Putamen (tissue), 1 donor: ENCODE measurements at regions not wholly inside any gene's neighbourhood (a gene's known extent, or its start where the extent isn't known, plus 50 kb on each side); places are given as distances from the start of the nearest gene placed in this dataset.

ENCODE experiments used
- DNase-seq: peaks from one replicate; pipeline ENCODE4 v3.0.0-alpha.2; 2016; ENCODE audit warnings: low spot score

DNA sequence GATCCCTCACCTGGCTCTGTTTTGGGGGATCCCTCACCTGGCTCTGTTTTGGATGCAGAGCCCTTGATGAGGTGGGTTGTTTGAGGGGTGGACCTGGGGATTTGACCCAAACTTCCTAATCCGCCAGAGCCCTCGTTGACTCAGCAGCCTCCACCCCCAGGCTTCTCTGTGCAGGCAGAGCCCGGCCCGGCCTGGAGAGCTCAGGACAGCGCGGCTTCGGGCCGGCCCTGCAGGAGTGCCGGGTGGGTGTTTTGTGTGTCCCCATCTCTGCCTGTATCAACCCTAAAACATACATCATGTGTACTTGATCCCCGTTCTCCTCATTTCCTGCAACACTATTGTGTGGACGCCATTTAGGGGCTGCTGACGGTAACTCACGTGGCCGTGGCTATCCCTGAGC lies 124.2 kb downstream of the SIK1 start:
- no peak for DNase-seq

DNA sequence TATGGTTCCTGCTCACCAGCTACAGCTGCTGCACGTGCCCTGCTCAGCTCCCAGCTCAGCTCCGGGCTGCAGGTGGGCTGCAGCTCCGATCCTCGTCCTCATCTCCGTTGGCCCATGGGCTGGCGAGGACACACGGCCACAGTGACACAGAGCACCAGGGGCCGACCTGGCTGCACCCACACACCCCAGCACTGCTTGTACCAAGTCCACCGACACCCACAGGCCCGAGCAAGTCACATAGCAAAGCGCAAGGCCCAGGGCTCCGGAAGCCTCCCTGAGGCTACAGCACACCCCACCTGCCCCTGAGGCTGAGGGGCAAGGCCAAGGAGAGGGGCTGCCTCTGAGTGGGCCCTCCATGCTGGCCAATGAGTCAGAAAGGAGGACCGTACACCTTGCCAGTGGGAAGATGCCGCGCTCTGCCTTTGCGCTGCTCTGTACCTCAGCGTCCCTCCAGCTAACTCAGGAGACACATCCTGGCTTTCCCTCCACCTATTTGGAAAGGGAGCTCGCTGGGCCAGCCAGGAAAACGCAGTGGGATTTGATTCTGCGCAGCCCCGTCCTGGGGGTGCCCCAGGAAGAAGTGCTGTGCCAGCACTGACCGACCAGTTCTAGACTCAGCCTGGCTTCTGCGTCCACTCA lies 124.8 kb downstream of the SIK1 start:
- DNase-seq = no peak

DNA sequence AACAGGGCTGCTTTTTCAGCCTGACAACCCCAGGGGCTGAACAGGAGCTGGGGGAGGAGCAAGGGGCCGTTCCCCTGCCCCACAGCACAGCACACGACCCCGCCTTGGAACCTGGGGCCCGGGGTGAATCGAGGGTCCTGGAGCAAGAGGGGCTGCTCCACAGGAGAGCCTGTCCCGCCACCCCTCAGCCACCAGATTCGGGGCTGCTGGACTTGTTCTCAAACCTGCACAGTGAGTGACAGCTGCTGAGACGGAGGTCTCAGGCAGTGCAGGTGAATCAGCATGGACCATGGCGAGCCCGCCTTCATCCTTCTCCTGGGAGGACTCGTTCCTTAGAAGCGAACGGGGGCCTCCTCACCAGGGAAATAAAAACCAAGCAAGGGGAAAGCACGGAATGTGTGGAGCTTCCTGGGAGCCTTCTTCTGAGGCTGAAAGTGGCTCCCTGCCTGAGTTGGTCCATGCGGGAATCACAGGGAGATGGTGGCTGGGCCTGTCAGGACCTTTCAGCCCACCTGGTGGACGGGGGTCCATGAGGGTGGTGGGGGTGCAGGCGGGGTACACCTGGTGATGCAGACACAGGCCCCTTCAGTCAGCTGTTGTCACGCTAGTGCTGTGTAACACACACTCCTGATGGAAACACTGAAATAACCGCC lies 125.4 kb downstream of the SIK1 start:
- no peak for DNase-seq

DNA sequence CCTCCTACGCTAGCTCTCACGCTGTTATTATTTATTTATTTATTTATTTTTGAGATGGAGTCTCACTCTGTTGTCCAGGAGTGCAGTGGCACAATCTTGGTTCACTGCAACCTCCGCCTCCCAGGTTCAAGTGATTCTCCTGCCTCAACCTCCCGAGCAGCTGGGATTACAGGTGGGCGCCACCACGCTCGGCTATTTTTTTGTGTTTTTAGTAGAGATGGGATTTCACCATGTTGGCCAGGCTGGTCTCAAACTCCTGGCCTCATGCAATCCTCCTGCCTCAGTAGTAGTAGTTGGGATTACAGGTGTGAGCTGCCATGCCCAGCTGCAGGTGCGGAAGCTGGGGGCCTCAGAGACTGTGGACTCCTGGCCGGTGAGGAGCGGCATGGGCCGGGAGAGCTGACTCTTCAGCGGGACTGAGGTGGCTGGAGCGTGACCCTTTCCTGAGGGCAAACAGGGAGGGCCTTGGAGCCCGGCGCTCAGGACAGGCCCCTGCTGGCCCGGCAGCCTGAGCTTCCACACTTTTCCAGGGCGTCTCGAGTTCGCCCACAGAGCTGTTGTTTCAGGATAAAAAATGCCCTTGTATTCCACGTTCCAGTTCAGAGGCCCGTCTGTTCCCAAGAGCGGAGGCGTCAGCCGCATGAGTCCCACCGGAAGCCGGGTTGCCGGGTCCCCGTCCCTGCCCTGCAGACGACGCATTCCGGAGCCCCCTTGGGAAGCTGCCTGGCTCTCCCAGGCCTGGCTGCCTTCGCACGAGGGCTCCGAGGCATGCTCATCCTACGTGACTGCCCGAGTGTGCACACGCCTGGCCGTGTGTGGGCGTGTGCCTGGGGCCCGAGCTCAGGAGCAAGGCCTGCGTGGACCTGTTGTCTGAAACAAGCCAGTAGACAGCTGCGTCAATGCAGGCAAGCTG lies 126.2 kb downstream of the SIK1 start:
- DNase-seq = no peak

DNA sequence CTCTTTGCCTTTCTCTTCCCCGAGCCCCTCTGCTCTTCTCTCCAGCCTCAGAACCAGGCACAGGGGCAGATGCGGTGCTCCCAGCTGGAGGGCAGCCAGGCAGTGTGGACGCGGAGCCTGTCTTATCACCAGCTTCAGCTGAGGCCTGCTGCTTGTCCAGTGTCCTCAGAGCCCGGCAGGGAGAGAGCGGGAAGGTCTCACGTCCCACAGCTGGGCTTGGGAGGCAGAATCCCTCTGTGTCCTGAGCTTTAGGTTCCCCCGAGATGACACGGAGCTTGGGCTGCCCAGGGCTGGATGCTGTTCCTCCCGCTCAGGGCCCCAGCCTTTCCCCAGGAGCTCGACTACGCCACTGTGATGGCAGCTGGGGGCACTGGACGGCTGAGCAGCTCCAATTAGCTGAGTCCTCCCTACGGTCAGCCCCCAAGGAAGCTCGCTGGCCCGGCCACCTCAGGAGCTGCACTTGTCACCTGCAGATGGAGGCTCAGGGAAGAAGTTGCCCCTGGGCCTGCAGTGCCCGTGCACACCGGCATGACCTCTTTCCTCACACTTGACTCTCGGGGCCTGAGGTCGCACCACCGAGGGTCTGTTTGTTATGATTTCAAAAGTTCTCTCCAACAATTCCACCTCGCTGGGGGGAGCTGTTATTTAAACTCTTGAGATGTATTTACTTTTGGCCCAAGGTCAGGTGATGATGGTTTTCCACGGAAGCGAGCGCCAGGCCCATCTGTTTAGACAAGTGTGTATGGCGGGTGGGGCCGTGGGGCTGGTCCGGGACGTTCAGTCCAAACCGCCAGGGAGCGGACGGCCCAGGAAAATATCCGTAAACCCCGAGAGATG lies 127.3 kb downstream of the SIK1 start:
- no peak for DNase-seq

DNA sequence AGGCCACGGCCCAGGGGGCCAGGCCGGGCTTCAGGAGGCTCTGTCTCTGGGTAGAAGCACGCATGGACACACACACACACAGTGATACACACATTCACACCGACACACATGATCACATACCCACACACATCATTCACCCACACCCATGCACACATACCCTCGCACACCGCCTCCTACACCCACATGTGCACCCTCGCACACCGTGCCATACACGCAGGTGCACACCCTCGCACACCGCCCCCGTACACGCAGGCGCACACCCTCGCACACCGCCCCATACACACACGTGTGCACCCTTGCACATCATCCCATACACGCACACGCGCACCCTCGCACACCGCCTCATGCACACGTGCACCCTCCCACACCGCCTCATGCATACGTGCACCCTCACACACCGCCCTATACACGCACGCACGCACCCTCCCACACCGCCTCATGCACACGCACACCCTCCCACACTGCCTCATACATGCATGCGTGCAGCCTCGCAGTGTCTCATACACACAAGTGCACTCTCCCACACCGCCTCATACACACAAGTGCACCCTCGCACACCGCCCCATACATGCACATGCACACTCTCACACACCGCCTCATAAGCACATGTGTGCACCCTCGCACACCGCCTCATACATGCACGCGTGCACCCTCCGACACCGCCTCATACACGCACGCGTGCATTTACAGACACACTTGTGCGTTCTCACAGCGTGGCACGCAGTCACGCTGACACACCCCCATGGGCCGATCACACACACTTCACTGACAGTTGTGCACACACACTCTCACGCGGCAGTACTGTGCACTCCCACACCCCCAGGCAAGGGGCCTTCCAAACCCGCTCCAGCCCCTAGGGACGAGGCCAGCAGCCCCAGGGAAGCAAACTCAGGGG lies 128.1 kb downstream of the SIK1 start:
- DNase-seq = no peak

DNA sequence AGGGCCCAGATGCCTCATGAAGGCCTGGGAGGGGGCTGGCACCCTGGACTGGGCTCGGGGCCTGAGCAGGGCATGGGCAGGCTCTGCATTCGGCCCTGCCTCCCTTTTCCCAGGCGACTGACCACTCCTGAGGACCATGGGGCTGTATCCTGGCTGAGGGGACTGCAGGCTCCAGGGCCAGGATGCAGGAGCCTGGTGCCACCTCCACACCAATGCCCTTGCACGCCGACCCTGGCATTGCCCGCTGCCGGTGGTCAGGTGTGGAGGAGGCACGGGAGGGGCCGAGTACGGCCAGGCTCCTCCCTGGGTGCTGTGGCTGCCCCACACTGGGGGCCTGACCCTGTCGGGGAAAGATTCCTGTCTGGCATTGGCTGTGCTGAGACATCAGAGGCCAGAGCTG lies 128.9 kb downstream of the SIK1 start:
- no peak for DNase-seq

DNA sequence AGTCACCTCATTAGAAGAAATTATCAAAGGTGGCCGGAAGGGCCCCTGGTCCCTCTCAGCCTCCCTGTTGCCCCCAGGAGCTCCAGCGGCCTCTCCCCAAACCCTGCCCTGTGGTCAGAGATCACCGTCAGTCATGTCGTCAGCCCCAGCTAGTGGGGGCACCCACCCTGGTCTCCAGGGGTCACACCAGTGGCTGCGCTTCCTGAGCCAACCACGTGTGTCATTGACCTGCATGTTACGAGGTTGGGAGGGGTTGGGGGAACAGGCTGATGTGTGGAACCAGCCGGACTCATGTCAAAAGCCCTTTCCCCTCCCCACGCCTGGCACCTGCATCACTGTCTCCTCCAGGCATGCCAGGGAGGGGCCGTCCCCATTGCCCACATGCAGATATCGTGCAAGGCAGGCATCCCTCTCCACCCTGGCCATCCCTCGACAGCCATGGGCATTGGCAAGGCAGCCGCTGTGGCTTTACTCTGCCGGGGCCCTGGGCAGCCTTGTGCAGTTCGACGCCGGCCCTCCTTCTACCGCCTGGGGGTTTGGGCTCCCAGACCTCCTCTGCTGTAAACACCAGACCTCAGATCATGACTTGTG lies 128.7 kb downstream of the CRYAA start:
- DNase-seq = no peak

DNA sequence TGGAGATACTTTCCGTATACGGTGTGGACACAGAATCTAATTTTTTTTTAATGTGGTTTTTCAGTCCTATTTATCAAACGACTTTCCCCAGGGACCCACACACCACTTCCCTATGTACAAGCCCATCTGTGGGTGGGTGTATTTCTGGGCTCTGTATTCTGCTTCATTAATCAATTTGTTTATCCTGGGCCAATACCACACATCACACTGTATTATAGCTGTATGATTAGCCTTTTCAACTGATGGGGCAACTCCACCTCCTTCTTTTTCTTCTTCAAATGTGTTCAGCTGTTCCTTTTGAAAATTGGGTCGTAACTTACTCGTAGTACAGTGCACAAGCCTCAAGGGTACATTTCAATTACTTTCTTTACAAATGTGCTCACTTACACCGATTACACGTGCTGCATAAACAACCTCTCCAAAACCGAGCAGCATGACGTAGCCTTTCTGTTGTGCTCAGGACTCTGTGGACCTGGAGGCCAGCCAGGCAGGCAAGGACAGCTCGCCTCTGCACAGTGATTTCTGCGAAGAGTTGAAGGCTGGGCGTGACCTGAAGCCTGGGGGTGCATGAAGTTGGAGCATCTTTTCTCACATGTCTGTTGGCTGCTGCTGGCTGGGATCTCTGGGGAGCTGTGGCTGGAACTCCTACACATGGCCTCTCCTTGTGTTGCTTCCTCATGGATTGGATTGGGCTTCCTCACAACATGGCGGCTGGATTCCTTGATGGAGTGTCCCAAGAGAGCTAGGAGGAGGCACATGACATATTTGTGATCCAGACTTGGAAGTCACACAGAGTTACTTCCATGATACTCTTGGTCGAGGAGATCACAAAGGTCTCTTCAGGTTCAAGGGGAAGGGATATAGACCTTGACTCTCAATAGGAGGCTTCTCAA lies 126.5 kb downstream of the CRYAA start:
- DNase-seq = no peak

DNA sequence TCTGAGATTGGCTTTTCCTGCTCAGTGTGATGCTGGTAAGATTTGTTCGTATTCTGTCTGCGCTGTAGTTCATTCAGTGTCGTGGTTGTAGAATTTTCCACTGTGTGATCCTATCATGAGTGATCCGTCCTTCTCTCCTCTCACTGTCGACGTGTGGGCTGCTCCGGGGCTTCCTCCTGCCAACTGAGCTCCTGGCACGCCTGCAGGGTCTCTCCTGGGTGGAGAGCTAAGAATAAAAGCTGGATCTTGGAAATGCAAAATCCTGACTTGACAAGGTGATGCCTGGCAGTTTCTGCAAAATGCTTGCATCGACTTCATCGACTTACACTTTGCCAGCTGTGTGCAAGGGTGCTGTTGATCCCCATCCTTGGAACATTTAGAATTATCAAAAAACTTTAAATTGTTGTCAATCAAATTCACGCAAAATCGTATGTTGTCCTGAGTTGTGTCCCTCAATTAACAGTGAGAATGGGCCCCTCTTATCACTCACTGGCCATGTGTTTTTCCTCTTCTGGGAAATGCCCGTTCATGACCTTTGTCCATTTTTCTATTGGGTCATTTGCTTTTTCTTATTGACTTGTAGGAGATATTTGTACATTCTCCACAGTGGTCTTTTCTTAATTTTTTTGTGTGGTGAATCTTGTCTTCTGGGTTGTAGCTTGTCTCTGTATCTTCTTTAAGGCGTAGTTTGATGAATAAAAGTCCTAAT lies 125.5 kb downstream of the CRYAA start:
- DNase-seq = peak; percentile 55

DNA sequence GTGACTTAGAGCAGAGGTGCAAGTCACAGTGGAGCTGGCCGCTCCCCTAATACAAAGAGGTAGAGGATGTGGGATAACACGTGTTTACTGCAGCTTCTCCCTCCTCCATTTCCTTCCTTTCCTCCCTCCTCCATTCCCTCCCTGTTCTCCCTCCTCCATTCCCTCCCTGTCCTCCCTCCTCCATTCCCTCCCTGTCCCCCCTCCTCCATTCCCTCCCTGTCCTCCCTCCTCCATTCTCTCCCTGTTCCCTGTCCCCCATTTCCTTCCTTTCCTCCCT lies 124.0 kb downstream of the CRYAA start:
- no peak for DNase-seq

DNA sequence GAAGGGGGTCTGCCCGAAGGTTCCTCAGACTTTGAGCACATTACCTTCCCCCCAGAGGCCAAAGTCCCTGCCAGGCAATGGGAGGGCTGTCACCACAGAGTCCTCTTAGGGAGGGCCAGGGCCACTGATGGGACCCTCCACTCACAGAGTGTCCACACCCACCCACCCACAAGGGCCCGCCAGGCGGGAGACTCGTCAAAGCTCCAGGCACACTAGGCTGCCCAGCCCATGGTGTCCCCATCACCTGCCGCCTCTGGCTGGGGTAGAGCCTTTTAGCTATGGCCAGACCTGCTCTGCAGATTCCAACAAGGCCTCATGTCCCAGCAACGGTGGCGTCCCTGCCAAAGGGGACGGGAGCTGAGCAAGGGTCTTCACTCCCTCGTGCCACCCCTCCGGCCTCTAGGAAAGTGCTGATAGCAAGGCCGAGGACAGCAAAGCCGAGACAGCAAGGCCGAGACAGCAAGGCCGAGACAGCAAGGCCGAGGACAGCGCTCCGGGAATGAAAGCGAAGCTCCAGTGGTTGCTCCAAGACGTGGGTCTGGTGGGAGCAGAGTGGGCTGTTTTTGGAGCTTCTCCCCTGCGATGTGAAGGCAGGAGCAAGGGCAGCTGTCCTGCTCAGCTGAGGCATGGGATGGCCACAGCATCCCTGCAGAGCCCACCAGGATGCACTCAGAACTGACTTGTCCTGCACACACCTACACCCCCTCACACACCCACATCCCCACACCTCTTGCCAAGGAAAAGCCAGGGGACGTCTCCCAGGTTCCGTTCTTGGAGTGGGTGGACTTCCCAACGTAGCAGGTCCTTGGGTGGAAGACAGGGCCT lies 123.4 kb downstream of the CRYAA start:
- DNase-seq = no peak

DNA sequence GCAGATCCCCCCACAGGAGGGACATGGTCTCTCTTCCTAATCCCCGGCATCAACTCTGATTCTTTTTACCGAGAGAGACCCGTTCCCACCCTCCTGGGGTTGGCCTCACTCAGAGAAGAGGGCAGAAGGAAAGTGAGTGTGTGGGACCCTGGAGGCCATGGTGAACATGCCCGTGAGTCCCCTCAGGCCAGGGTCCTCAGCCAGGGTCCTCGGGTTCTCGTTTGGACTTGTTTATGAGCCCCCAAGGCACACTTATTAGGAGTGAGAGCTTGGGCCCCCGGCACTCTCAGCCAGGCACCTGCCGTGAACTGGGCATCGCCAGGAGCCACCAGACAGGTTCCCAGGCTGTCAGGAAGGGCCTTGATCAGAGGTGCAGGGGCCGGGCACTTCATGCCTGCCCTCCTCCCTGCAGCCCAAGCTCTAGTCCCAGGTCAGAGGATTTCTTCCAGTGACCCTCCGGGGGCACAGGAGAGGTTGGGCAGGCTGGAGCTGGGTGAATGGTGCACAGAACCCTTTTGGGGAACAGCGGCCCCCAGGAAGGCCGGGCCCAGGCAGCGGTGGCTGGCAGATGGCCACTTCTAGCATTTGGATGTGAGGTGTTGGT lies 122.6 kb downstream of the CRYAA start:
- no peak for DNase-seq

DNA sequence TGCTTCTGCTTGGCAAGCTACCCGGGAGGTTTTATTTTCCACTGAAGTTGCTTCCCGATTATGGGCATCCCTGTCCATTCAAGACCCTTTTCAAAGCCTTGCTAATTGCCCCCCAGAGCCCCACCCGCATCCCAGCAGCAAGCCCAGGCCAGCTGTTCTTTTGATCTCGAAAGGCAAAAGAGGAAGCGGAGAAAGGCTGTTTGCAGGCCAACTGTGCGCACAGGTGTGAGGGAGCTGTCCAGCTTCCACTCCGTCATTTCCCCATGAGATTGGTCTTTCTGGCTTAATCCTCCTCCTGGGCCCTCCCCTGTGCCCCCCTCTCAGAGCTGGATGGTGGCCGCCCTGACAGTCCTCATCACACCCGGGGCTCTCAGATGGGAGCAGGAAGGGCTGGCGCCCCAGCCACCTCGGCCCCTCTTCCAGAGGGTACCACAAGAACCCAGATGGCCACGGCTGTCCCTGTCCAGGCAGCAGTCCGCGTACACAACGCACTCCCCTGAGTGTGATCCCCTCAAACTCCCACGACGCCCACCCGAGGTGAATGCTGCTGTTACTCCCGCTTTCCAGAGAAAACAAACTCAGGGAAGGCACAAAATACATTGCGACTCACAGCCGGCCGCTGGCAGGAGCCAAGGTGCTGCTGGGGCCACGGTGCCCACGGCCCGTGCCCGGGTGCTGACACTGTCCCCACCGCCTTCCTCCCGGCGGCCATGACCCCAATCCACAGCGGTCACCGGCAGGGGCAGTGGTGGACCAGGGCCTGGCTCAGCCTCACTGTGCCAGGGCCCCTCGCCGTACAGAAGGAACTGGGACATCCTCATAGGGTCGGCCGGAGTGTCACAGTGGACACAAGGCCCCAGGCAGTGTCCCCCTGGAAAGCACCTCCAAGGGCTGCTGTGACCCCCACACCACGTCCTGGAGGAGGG lies 121.9 kb downstream of the CRYAA start:
- DNase-seq = no peak

DNA sequence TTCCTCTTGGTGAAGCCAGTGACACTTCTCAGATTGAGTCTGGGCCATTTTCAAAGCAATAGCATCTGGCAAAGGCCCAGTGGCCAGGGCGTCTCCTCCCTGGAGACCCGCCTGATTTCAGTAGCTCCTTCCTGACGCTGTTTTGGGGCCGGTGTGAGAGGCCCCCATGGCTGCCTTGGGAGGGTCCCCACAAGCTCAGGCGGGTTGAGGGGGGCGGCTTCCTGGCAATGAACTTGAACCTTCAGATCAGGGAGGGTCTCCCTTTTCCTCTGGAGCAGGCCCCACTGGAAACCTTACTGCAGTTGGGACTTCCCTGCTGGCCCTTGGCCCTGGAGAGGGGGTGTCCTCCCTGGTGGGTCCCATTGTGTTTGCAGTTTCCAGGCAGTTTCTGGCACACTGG lies 121.2 kb downstream of the CRYAA start:
- no peak for DNase-seq

DNA sequence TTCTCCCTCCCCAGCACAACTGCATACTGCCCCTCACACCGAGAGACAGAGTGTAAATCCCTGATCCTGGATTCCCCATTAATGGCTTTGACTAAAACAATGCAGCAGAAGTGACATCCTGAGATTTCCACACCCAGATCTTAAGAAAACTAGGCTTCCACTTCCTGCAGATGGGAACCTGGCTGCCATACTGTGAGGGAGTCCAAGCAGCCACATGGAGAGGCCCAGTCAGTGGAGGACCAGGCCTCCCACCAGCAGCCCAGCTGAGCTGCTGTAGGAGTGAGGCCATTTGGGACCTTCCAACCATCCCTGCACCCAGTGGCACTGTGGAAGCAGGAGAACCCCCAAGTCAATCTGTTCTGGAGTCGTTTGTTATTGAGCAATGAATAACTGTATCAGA lies 120.6 kb downstream of the CRYAA start:
- no peak for DNase-seq
